Esophagus muscularis mucosa (tissue), 4 donors: ENCODE measurements at regions not wholly inside any gene's neighbourhood (a gene's known extent, or its start where the extent isn't known, plus 50 kb on each side); places are given as distances from the start of the nearest gene placed in this dataset.

Experiments
- DNase-seq: peaks from one replicate; pipeline ENCODE4 v3.0.0-alpha.2; 2017; ENCODE audit errors: extremely low spot score
- H3K27ac ChIP-seq, 4 donors: fragments of 200-600 bp; sonication (generic); replicated peaks in 1 of 4; 1 replicate in 3 of 4; 2 replicates in 1 of 4; pipeline ENCODE4 v1.5.1; 2016 to 2019; ENCODE audit warnings: mild to moderate bottlenecking in 1 of 4
- H3K27me3 ChIP-seq, 4 donors: fragments of 200-600 bp; sonication (generic); one replicate each; pipeline versions ENCODE4 v1.5.1 to v1.6.0; 2016 to 2019
- H3K36me3 ChIP-seq, 4 donors: fragments of 200-600 bp; sonication (generic); one replicate each; pipeline ENCODE4 v1.5.1; 2016 to 2019
- H3K4me1 ChIP-seq, 4 donors: fragments of 200-600 bp; sonication (generic); one replicate each; pipeline ENCODE4 v1.5.1; 2016 to 2019
- H3K4me3 ChIP-seq, 4 donors: fragments of 200-600 bp; sonication (generic); 1 replicate in 2 of 4; 2 replicates in 2 of 4; pipeline ENCODE4 v1.5.1; 2016 to 2019; ENCODE audit warnings: mild to moderate bottlenecking in 4 of 4, moderate library complexity in 1 of 4
- H3K9me3 ChIP-seq, 4 donors: fragments of 200-600 bp; sonication (generic); 1 replicate in 3 of 4; 2 replicates in 1 of 4; pipeline ENCODE4 v1.5.1; 2016 to 2019
- EP300 ChIP-seq: sonication (generic); formaldehyde crosslinking; IDR thresholded peaks from one replicate; pipeline ENCODE4 v1.6.1; 2017; ENCODE audit warnings: antibody characterized with exemption
- POLR2A ChIP-seq: fragments of 450-650 bp; IDR thresholded peaks from one replicate; pipeline ENCODE4 v1.6.1; 2017; ENCODE audit warnings: antibody characterized with exemption, moderate library complexity, mild to moderate bottlenecking, low read depth
- POLR2AphosphoS5 ChIP-seq, 2 donors: sonication (generic); formaldehyde crosslinking; IDR thresholded peaks; one replicate each; pipeline ENCODE4 v1.6.1; 2017; ENCODE audit warnings: antibody characterized with exemption in 2 of 2
- WGBS: methylation state at CpG from one replicate; pipeline ENCODE4 v1.1.5; 2018; 5-methylcytosine and 5-hydroxymethylcytosine counted together
- intact Hi-C: fragments of 100-400 bp; cut with DNase I; formaldehyde crosslinking; loops from one replicate; pipeline ENCODE4 v1.15.1; 2023
- TF ChIP-seq, protein P1 (sequence below), 3 experiments: fragments of 200-600 bp in 2 of 3; fragments of 450-650 bp in 1 of 3; sonication (generic) in 2 of 3; IDR thresholded peaks; one replicate each; pipeline ENCODE4 v1.5.1; 2017 to 2019; ENCODE audit warnings: antibody characterized with exemption in 3 of 3, mild to moderate bottlenecking in 2 of 3, moderate library complexity in 1 of 3

DNA sequence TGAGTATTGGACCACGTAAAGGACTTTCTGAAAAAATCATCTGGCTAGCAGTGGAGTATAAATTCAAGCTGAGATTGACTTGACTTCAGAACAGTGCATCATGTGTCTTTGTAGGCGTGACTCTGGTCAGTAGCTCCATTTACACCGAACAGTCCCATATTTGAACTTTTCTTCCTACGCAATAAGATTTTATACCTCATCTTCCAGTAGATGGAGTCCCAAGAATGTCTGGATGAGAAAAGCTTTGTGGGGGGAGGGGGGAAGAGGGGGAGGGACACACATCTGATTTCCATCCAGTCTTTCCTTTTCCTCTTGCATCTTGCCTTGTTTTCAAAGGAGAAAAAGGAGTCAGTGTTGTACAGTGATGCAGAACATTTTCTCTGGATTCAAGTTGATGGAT lies 241.0 kb downstream of the EMP1 start:
- intact Hi-C loops: no loop called here

DNA sequence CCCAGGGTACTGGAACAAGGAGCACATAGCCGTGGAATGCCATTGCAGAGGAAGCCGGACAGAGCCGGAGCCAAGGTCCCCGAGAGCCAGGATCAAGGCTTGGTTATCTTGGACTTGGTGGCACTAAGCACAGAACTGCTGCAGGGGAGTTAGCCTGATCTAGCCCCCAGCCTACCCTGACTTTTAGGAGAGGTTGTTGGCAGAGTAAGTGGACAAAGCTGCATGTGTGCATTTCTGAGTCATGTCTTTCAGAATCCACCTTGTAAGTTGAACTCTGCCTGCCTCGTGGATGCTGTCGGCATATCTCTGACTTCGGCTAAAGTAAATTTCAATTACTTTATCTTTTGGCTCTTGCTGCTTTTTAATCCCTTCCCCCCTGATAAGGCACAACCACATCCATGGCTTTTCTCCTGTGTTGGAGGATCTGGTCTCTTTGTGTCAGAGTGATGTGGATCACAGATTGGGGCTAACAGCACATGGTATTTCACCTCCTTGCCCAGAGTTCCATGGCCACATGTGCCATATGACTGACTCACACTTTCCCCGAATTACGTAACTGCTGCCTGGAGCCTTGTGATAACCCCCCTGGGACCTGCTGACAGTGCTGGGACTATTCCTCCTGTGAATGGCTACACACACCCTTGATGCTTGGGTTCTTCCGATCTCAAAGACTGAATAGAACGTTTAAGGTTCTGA lies 240.3 kb downstream of the EMP1 start:
- Histone ChIP-seq H3K4me1 (no peaks in the 10 kb centered on the region), H3K36me3 (no peaks in the 10 kb centered on the region), H3K27me3 (no peaks in the 10 kb centered on the region), H3K27ac (no peak overlapping the region), H3K9me3 (no peaks in the 10 kb centered on the region), H3K4me3 (no peak overlapping the region)
- intact Hi-C loops: no loop called here
- no peak for DNase-seq
- WGBS: 76% methylated on average over 11 of the region's 11 CpGs
- TF ChIP-seq POLR2A: no peak
- TF ChIP-seq POLR2AphosphoS5 (IDR thresholded peaks at IDR 0.05): no peak
- TF ChIP-seq EP300: no peak
- TF ChIP-seq, protein P1, sequence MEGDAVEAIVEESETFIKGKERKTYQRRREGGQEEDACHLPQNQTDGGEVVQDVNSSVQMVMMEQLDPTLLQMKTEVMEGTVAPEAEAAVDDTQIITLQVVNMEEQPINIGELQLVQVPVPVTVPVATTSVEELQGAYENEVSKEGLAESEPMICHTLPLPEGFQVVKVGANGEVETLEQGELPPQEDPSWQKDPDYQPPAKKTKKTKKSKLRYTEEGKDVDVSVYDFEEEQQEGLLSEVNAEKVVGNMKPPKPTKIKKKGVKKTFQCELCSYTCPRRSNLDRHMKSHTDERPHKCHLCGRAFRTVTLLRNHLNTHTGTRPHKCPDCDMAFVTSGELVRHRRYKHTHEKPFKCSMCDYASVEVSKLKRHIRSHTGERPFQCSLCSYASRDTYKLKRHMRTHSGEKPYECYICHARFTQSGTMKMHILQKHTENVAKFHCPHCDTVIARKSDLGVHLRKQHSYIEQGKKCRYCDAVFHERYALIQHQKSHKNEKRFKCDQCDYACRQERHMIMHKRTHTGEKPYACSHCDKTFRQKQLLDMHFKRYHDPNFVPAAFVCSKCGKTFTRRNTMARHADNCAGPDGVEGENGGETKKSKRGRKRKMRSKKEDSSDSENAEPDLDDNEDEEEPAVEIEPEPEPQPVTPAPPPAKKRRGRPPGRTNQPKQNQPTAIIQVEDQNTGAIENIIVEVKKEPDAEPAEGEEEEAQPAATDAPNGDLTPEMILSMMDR (IDR thresholded peaks at IDR 0.05): no peak

More for the DNA sequence above, 241.0 kb downstream of the EMP1 start:
- Histone ChIP-seq H3K27ac (no peak overlapping the region), H3K9me3 (no peaks in the 10 kb centered on the region), H3K4me3 (no peak overlapping the region), H3K4me1 (peaks cover 0 to under 1% (median 0%) of the 10 kb centered on the region in 4 donors), H3K27me3 (no peaks in the 10 kb centered on the region), H3K36me3 (no peaks in the 10 kb centered on the region)
- WGBS: 93% methylated on average over 4 of the region's 4 CpGs
- no peak for DNase-seq
- TF ChIP-seq, protein P1 (IDR thresholded peaks at IDR 0.05): no peak
- TF ChIP-seq POLR2AphosphoS5 (IDR thresholded peaks at IDR 0.05) (no peak), POLR2A (no peak), EP300 (no peak)

DNA sequence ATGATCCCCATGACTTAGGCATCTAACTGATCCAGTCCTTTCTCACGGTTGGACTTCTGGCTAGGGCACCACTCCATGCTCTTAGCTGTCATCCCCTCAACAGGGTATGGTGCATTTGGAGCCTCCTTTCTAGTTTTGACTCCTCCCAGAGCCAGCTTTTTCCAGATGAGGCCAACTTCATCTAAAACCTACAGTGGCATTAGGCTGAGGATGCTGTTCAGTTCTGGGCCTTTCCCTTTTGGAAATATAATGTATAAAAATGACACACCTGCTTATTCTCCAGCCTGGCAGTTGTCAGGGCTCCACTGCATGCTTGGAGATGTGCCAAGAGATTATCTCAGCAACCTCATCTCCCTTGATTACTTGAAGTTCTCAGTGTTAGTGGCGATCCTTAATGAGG lies 239.7 kb downstream of the EMP1 start:
- intact Hi-C loops: no loop called here
- no peak for DNase-seq
- Histone ChIP-seq H3K27me3 (no peaks in the 10 kb centered on the region), H3K4me3 (no peak overlapping the region), H3K27ac (no peak overlapping the region), H3K36me3 (no peaks in the 10 kb centered on the region), H3K9me3 (no peaks in the 10 kb centered on the region), H3K4me1 (no peaks in the 10 kb centered on the region)
- TF ChIP-seq EP300: no peak
- TF ChIP-seq POLR2AphosphoS5 (IDR thresholded peaks at IDR 0.05): no peak
- no peak for TF ChIP-seq POLR2A
- TF ChIP-seq, protein P1 (IDR thresholded peaks at IDR 0.05): no peak
- WGBS: 56% methylated on average over 2 of the region's 2 CpGs

DNA sequence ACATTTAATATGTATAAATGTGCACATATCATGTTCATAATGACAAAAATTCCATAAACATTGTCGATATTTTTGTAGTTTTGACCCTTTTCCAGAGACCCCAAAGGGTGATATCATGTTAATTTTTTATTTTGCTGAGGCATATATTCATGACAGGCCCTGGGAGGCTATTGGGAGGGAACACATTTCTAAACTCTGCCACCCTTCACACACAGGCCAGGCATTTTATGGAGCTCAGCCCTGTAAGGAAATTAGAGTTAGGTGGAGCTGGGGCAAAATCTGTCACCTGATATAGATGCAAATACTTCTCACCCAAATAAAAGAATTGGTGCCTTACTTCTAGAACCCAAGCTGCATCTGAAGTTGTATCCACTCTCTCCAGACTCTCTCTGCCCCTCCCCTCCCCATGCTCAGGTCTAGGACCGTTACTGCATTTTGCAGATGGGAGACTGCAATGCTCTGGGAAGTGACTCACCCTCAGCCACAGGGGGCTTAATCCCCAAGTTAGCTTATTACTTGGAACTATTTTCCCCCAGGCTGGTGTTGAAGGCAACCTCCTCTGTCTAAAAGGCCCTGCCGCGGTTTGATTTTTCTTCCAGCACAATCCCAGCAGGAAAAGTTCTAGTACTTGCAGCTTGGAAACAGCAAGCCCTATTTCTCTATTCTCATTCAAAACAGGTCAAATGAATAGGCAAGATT lies 238.9 kb downstream of the EMP1 start:
- no peaks in the 10 kb centered on the region for H3K36me3 ChIP-seq
- H3K4me1 ChIP-seq: no peaks in the 10 kb centered on the region
- H3K27me3 ChIP-seq: no peaks in the 10 kb centered on the region
- 61% methylated on average over 4 of the region's 4 CpGs for WGBS
- H3K4me3 ChIP-seq: no peak overlapping the region
- intact Hi-C loops: no loop called here
- H3K27ac ChIP-seq: no peak overlapping the region
- DNase-seq: no peak
- TF ChIP-seq POLR2AphosphoS5 (IDR thresholded peaks at IDR 0.05) (no peak), POLR2A (no peak), EP300 (no peak)
- TF ChIP-seq, protein P1 (IDR thresholded peaks at IDR 0.05): no peak
- no peaks in the 10 kb centered on the region for H3K9me3 ChIP-seq
